GM23338 (cell line): ENCODE measurements at regions not wholly inside any gene's neighbourhood (a gene's known extent, or its start where the extent isn't known, plus 50 kb on each side); places are given as distances from the start of the nearest gene placed in this dataset.

ENCODE experiments used
- ATAC-seq: fragments of 200-7000 bp; cut with Tn5 transposase; 3 replicates; pipeline ENCODE4 v1.9.1; 2020
- DNase-seq: peaks from one replicate; pipeline ENCODE4 v3.0.0-alpha.2; 2015; ENCODE audit warnings: low spot score
- H2AFZ ChIP-seq: fragments of 200-600 bp; sonication (generic); 2 replicates; pipeline ENCODE4 v1.8.0; 2016; ENCODE audit warnings: antibody characterized with exemption, mild to moderate bottlenecking, moderate library complexity
- H3F3A ChIP-seq: fragments of 200-600 bp; sonication (generic); replicated peaks from 2 replicates; pipeline ENCODE4 v1.8.0; 2017; ENCODE audit warnings: antibody characterized with exemption, mixed run types, low read depth
- H3K27ac ChIP-seq: fragments of 200-600 bp; sonication (generic); 2 replicates; pipeline ENCODE4 v1.6.1; 2016; ENCODE audit warnings: low read depth
- H3K27me3 ChIP-seq: fragments of 200-600 bp; sonication (generic); 2 replicates; pipeline ENCODE4 v1.8.0; 2016; ENCODE audit warnings: mild to moderate bottlenecking, mixed run types, moderate library complexity; ENCODE audit not compliant: insufficient read depth
- H3K36me3 ChIP-seq: fragments of 200-600 bp; sonication (generic); 2 replicates; pipeline ENCODE4 v1.8.0; 2016; ENCODE audit warnings: mild to moderate bottlenecking; ENCODE audit not compliant: insufficient read depth
- H3K4me1 ChIP-seq: fragments of 200-600 bp; sonication (generic); 2 replicates; pipeline ENCODE4 v1.8.0; 2016; ENCODE audit warnings: mild to moderate bottlenecking, moderate library complexity; ENCODE audit not compliant: insufficient read depth
- H3K4me2 ChIP-seq: fragments of 200-600 bp; sonication (generic); 2 replicates; pipeline ENCODE4 v1.7.1; 2017; ENCODE audit warnings: mixed run types
- H3K4me3 ChIP-seq: fragments of 200-600 bp; sonication (generic); 2 replicates; pipeline ENCODE4 v1.6.1; 2016; ENCODE audit warnings: mixed run types
- H3K79me2 ChIP-seq: fragments of 200-600 bp; sonication (generic); replicated peaks from 2 replicates; pipeline ENCODE4 v1.8.0; 2017; ENCODE audit warnings: mild to moderate bottlenecking; ENCODE audit not compliant: insufficient read depth
- H3K9me2 ChIP-seq: fragments of 200-600 bp; sonication (generic); 2 replicates; pipeline ENCODE4 v1.8.0; 2017; ENCODE audit not compliant: insufficient read depth
- H4K20me1 ChIP-seq: fragments of 200-600 bp; sonication (generic); replicated peaks from 2 replicates; pipeline ENCODE4 v1.8.0; 2017; ENCODE audit warnings: mild to moderate bottlenecking; ENCODE audit not compliant: insufficient read depth
- H3K27ac Mint-ChIP-seq: 2 replicates; pipeline ENCODE4 v1.8.0; 2020; ENCODE audit warnings: inconsistent platforms, mild to moderate bottlenecking, moderate library complexity, mixed read lengths
- H3K27me3 Mint-ChIP-seq: 3 replicates; pipeline ENCODE4 v1.8.0; 2022; ENCODE audit warnings: low read depth, mild to moderate bottlenecking, moderate library complexity, mixed read lengths, inconsistent platforms; ENCODE audit not compliant: insufficient read depth, poor library complexity
- H3K36me3 Mint-ChIP-seq: 3 replicates; pipeline ENCODE4 v1.8.0; 2021; ENCODE audit warnings: low read depth, mild to moderate bottlenecking, inconsistent platforms, moderate library complexity, mixed read lengths
- H3K4me1 Mint-ChIP-seq: 3 replicates; pipeline ENCODE4 v1.8.0; 2020; ENCODE audit warnings: mild to moderate bottlenecking, inconsistent platforms, mixed read lengths
- H3K4me3 Mint-ChIP-seq: 3 replicates; pipeline ENCODE4 v1.8.0; 2021; ENCODE audit warnings: moderate library complexity, mild to moderate bottlenecking, inconsistent platforms, mixed read lengths
- H3K9me3 Mint-ChIP-seq: 3 replicates; pipeline ENCODE4 v1.8.0; 2020; ENCODE audit warnings: moderate library complexity, mild to moderate bottlenecking, inconsistent platforms, mixed read lengths
- CREB1 ChIP-seq: fragments of 250-450 bp; sonication (Bioruptor Pico); IDR thresholded peaks from 2 replicates; pipeline ENCODE4 v1.5.0; 2020; ENCODE audit warnings: low read depth, mild to moderate bottlenecking, moderate library complexity
- CTCF ChIP-seq, 2 experiments: fragments of 200-600 bp in 1 of 2; sonication (generic) in 1 of 2; conservative IDR thresholded peaks; 2 replicates each; pipeline versions ENCODE4 v1.5.1 to v1.6.1; 2016 to 2017; ENCODE audit warnings: antibody characterized with exemption in 2 of 2, low read depth in 2 of 2, mild to moderate bottlenecking in 2 of 2, moderate library complexity in 1 of 2
- ETS1 ChIP-seq: IDR thresholded peaks from 2 replicates; pipeline ENCODE4 v1.6.1; 2016; ENCODE audit warnings: antibody characterized with exemption
- EZH2 ChIP-seq: fragments of 200-600 bp; sonication (generic); IDR thresholded peaks from one replicate; pipeline ENCODE4 v1.8.0; 2017; ENCODE audit warnings: antibody characterized with exemption, mild to moderate bottlenecking, low read depth; ENCODE audit not compliant: unreplicated experiment
- EZH2phosphoT487 ChIP-seq: fragments of 200-600 bp; sonication (generic); IDR thresholded peaks from one replicate; pipeline ENCODE4 v1.8.1; 2018; ENCODE audit warnings: antibody characterized with exemption; ENCODE audit not compliant: unreplicated experiment
- JUNB ChIP-seq: IDR thresholded peaks from one replicate; pipeline ENCODE4 v1.6.1; 2016; ENCODE audit warnings: antibody characterized with exemption; ENCODE audit not compliant: unreplicated experiment
- NANOG ChIP-seq: IDR thresholded peaks from 2 replicates; pipeline ENCODE4 v1.6.1; 2016; ENCODE audit warnings: antibody characterized with exemption, borderline replicate concordance
- POLR2AphosphoS5 ChIP-seq: IDR thresholded peaks from 2 replicates; pipeline ENCODE4 v1.6.1; 2016; ENCODE audit warnings: antibody characterized with exemption, low read depth
- REST ChIP-seq: IDR thresholded peaks from one replicate; pipeline ENCODE4 v1.6.1; 2018; ENCODE audit warnings: antibody characterized with exemption; ENCODE audit not compliant: unreplicated experiment
- STAT1 ChIP-seq: IDR thresholded peaks from one replicate; pipeline ENCODE4 v1.6.1; 2016; ENCODE audit warnings: antibody characterized with exemption; ENCODE audit not compliant: unreplicated experiment
- ZNF114 ChIP-seq: fragments of 250-450 bp; sonication (Bioruptor Pico); IDR thresholded peaks from 2 replicates; pipeline ENCODE4 v1.5.0; 2020; ENCODE audit warnings: mild to moderate bottlenecking, moderate library complexity
- ZNF331 ChIP-seq: fragments of 250-450 bp; sonication (Bioruptor Pico); IDR thresholded peaks from 2 replicates; pipeline ENCODE4 v1.5.0; 2020; ENCODE audit warnings: low read depth, mild to moderate bottlenecking, moderate library complexity
- ZNF462 ChIP-seq: fragments of 250-450 bp; sonication (Bioruptor Pico); IDR thresholded peaks from 2 replicates; pipeline ENCODE4 v1.5.0; 2020; ENCODE audit warnings: mild to moderate bottlenecking, moderate library complexity

- no peak overlapping the region for H3K27ac ChIP-seq
- H3F3A ChIP-seq = no peaks in the 10 kb centered on the region
- Mint-ChIP-seq H3K4me1 (peaks cover 16% of the 10 kb centered on the region), H3K27me3 (no peaks in the 10 kb centered on the region), H3K27ac (no peak overlapping the region), H3K9me3 (peaks cover 11% of the 10 kb centered on the region; the same call in 1 of the 3 replicates), H3K36me3 (peaks cover 5% of the 10 kb centered on the region; the same call in 1 of the 3 replicates), H3K4me3 (no peak overlapping the region)
- H3K4me2 ChIP-seq = no peak overlapping the region
- no peak for ATAC-seq
- no peaks in the 10 kb centered on the region for H4K20me1 ChIP-seq
- H3K27me3 ChIP-seq = no peaks in the 10 kb centered on the region
- no peak overlapping the region for H3K4me3 ChIP-seq
- DNase-seq = no peak
- no peaks in the 10 kb centered on the region for H3K79me2 ChIP-seq
- H3K36me3 ChIP-seq = no peaks in the 10 kb centered on the region
- H2AFZ ChIP-seq = no peak overlapping the region
- TF ChIP-seq EZH2 (no peak), EZH2phosphoT487 (no peak), CREB1 (CRISPR knock-in tag) (no peak), ETS1 (no peak), JUNB (no peak), POLR2AphosphoS5 (no peak), CTCF (conservative IDR thresholded peaks at IDR 0.05; ENCODE audit: low read depth in 2 of 2) (no peak), ZNF462 (CRISPR knock-in tag) (no peak), NANOG (no peak), ZNF331 (CRISPR knock-in tag) (no peak), ZNF114 (CRISPR knock-in tag) (no peak), REST (no peak), STAT1 (no peak)
- H3K9me2 ChIP-seq = no peaks in the 10 kb centered on the region
- H3K4me1 ChIP-seq = no peaks in the 10 kb centered on the region
Measured at GRCh38 chr16:77600555-77600954, 121.8 kb upstream of the NUDT7 start.
